NT2/D1 (cell line): ENCODE measurements at regions not wholly inside any gene's neighbourhood (a gene's known extent, or its start where the extent isn't known, plus 50 kb on each side); places are given as distances from the start of the nearest gene placed in this dataset.

Source experiments
- SUZ12 ChIP-seq: IDR thresholded peaks from 2 replicates; pipeline ENCODE4 v1.6.1; 2011; ENCODE audit not compliant: insufficient read length, insufficient read depth; ENCODE audit errors: extremely low read depth
- YY1 ChIP-seq: IDR thresholded peaks from 2 replicates; pipeline ENCODE4 v1.6.1; 2011; ENCODE audit not compliant: insufficient read length, insufficient read depth
- ZNF274 ChIP-seq: IDR thresholded peaks from 2 replicates; pipeline ENCODE4 v1.6.1; 2011; ENCODE audit warnings: mild to moderate bottlenecking, low read depth, low read length

DNA sequence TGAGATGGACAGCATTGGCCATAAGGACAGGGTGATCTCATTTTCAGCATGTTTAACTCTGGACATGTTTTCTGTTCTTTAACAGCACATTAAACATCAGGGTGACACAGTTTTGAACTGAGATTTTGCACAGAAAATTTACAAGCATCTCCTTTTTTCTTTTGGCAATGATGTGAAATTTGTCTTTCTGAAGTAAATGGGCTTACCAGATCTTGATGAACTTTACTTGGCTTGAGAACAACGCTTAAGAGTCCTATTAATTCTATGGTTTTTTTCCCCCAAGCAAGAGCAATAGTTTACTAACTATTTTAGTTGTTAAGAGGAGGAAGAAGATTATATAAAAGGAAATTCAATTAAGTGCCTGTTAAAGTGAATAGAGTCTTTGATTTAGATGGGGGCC lies 491.0 kb downstream of the SNAPC1 start:
- TF ChIP-seq SUZ12: no peak
- no peak for TF ChIP-seq ZNF274
- TF ChIP-seq YY1: no peak
